Keratinocyte (primary cell): ENCODE measurements at regions not wholly inside any gene's neighbourhood (a gene's known extent, or its start where the extent isn't known, plus 50 kb on each side); places are given as distances from the start of the nearest gene placed in this dataset.

Source experiments
- DNase-seq: peaks from one replicate; pipeline ENCODE4 v3.0.0-alpha.2; 2011; ENCODE audit warnings: low read depth, missing footprints, low spot score
- FAIRE-seq: peaks from 2 replicates; lab custom pipeline; 2011; peaks lifted over from hg19 to GRCh38; lab: Jason Lieb, UNC
- H2AFZ ChIP-seq: 2 replicates; pipeline ENCODE4 v1.6.0; 2012; ENCODE audit warnings: low read length, control low read depth, inconsistent platforms; ENCODE audit not compliant: control insufficient read depth
- H3K27ac ChIP-seq: 2 replicates; pipeline ENCODE4 v1.5.1; 2011; ENCODE audit warnings: low read length; ENCODE audit not compliant: control insufficient read depth, insufficient read depth
- H3K27me3 ChIP-seq: 3 replicates; pipeline ENCODE4 v1.6.0; 2011; ENCODE audit warnings: low read length; ENCODE audit not compliant: control insufficient read depth, insufficient read depth; ENCODE audit errors: extremely low read depth
- H3K36me3 ChIP-seq, 2 experiments: 2 replicates in 1 of 2; 3 replicates in 1 of 2; pipeline ENCODE4 v1.5.1; 2011; ENCODE audit warnings: low read length in 2 of 2, mild to moderate bottlenecking in 1 of 2; ENCODE audit not compliant: control insufficient read depth in 2 of 2, insufficient read depth in 2 of 2; ENCODE audit errors: extremely low read depth in 1 of 2
- H3K4me1 ChIP-seq: 3 replicates; pipeline ENCODE4 v1.5.1; 2011; ENCODE audit warnings: low read length; ENCODE audit not compliant: control insufficient read depth, insufficient read depth; ENCODE audit errors: extremely low read depth
- H3K4me2 ChIP-seq: 3 replicates; pipeline ENCODE4 v1.6.0; 2011; ENCODE audit warnings: low read depth, low read length; ENCODE audit not compliant: control insufficient read depth, insufficient read depth; ENCODE audit errors: extremely low read depth
- H3K4me3 ChIP-seq, 3 experiments: fragments of 200-600 bp in 1 of 3; sonication (generic) in 1 of 3; 2 replicates in 2 of 3; 3 replicates in 1 of 3; pipeline ENCODE4 v1.5.1; 2011 to 2016; ENCODE audit warnings: low read length in 3 of 3, mild to moderate bottlenecking in 3 of 3, control low read depth in 2 of 3, inconsistent platforms in 1 of 3, low read depth in 1 of 3, mixed read lengths in 1 of 3, mixed run types in 1 of 3, moderate library complexity in 1 of 3; ENCODE audit not compliant: control insufficient read depth in 2 of 3, insufficient read depth in 2 of 3; ENCODE audit errors: extremely low read depth in 1 of 3
- H3K79me2 ChIP-seq: 2 replicates; pipeline ENCODE4 v1.6.0; 2012; ENCODE audit warnings: low read length; ENCODE audit not compliant: control insufficient read depth, insufficient read depth
- H3K9ac ChIP-seq: 3 replicates; pipeline ENCODE4 v1.6.0; 2011; ENCODE audit warnings: low read length; ENCODE audit not compliant: control insufficient read depth, insufficient read depth; ENCODE audit errors: extremely low read depth
- H3K9me1 ChIP-seq: 3 replicates; pipeline ENCODE4 v1.6.0; 2011; ENCODE audit warnings: low read length; ENCODE audit not compliant: control insufficient read depth, insufficient read depth; ENCODE audit errors: extremely low read depth
- H3K9me3 ChIP-seq: 2 replicates; pipeline ENCODE4 v1.5.1; 2012; ENCODE audit warnings: low read depth, low read length; ENCODE audit not compliant: control insufficient read depth
- H4K20me1 ChIP-seq: 3 replicates; pipeline ENCODE4 v1.6.0; 2011; ENCODE audit warnings: low read length; ENCODE audit not compliant: control insufficient read depth, insufficient read depth; ENCODE audit errors: extremely low read depth
- CTCF ChIP-seq, 3 experiments: IDR thresholded peaks in 1 of 3; conservative IDR thresholded peaks in 1 of 3; optimal IDR thresholded peaks in 1 of 3; 2 replicates in 2 of 3; 3 replicates in 1 of 3; pipeline versions ENCODE3 to v1.5.1; 2011; ENCODE audit warnings: low read length in 3 of 3, mild to moderate bottlenecking in 3 of 3, moderate library complexity in 2 of 3, control low read depth in 1 of 3, inconsistent platforms in 1 of 3; ENCODE audit not compliant: insufficient read depth in 2 of 3; ENCODE audit errors: extremely low read depth in 1 of 3
- EZH2 ChIP-seq: IDR thresholded peaks from one replicate; pipeline ENCODE4 v1.6.1; 2012; ENCODE audit warnings: inconsistent platforms, mild to moderate bottlenecking, low read length, moderate library complexity
- dilution Hi-C: fragments of 300-500 bp; cut with MboI; formaldehyde crosslinking; loops from one replicate; pipeline ENCODE4 v1.7.0; 2020; ENCODE audit warnings: low sequenced_read_pairs; ENCODE audit not compliant: extremely low pct_ligation_motif_present

- TF ChIP-seq EZH2, result no peak
- TF ChIP-seq CTCF (optimal IDR thresholded peaks at IDR 0.05 in 1 of 3, IDR thresholded peaks at IDR 0.05 in 1 of 3, conservative IDR thresholded peaks at IDR 0.05 in 1 of 3; ENCODE audit: extremely low read depth in 1 of 3, insufficient read depth in 2 of 3, low read length in 3 of 3), result no peak
- no peaks in the 10 kb centered on the region for H3K27me3 ChIP-seq
- H3K9me1 ChIP-seq, result no peaks in the 10 kb centered on the region
- no peaks in the 10 kb centered on the region for H3K4me1 ChIP-seq
- H3K4me2 ChIP-seq, result no peak overlapping the region
- dilution Hi-C loops, result no loop called here
- H3K36me3 ChIP-seq, result no peaks in the 10 kb centered on the region
- no peak for DNase-seq
- H3K79me2 ChIP-seq, result no peaks in the 10 kb centered on the region
- no peak overlapping the region for H3K9ac ChIP-seq
- H2AFZ ChIP-seq, result no peak overlapping the region
- no peak for FAIRE-seq
- no peaks in the 10 kb centered on the region for H4K20me1 ChIP-seq
- H3K27ac ChIP-seq, result no peak overlapping the region
- no peaks in the 10 kb centered on the region for H3K9me3 ChIP-seq
- no peak overlapping the region for H3K4me3 ChIP-seq
These were observed 988.8 kb upstream of the B3GALT2 start for GRCh38 chr1:194175251-194175650.

- no peaks in the 10 kb centered on the region for H3K36me3 ChIP-seq
- FAIRE-seq, result no peak
- dilution Hi-C loops, result no loop called here
These were observed 988.1 kb upstream of the B3GALT2 start for GRCh38 chr1:194174528-194174927.

More at GRCh38 chr1:194174528-194174927, 988.1 kb upstream of the B3GALT2 start:
- Histone ChIP-seq H3K79me2 (no peaks in the 10 kb centered on the region), H3K4me2 (no peak overlapping the region), H2AFZ (no peak overlapping the region), H4K20me1 (no peaks in the 10 kb centered on the region), H3K9me1 (no peaks in the 10 kb centered on the region), H3K9ac (no peak overlapping the region), H3K27ac (no peak overlapping the region), H3K27me3 (no peaks in the 10 kb centered on the region), H3K4me1 (no peaks in the 10 kb centered on the region), H3K9me3 (no peaks in the 10 kb centered on the region), H3K4me3 (no peak overlapping the region)
- DNase-seq, result no peak
- TF ChIP-seq CTCF (optimal IDR thresholded peaks at IDR 0.05 in 1 of 3, IDR thresholded peaks at IDR 0.05 in 1 of 3, conservative IDR thresholded peaks at IDR 0.05 in 1 of 3; ENCODE audit: extremely low read depth in 1 of 3, insufficient read depth in 2 of 3, low read length in 3 of 3), result no peak
- TF ChIP-seq EZH2, result no peak
